ENCODE measurements at regions not wholly inside any gene's neighbourhood (a gene's known extent, or its start where the extent isn't known, plus 50 kb on each side); places are given as distances from the start of the nearest gene placed in this dataset.

DNA sequence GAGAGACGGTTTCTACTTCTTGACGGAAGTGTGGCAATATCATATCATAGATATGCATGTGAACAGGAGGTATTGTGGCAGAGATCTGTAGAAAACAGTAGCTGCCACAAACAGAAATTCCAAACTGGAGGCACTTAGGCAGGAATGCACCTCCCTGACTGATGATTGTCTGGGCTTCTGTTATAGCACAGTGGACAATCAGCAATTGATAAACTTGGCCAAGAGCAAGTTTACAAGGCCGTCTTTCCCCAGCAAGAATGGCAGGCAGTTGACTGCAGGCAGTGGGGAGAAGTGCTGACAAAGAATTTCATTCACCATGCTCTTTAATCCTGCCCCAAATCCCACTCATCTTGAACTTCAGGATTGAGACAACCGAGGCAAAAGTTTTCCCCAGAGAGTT, 114.4 kb upstream of the STOX2 start:
- Histone ChIP-seq H3K36me3 (ENCODE audit: low read length) (no peaks in the 10 kb centered on the region), H3K27ac (ENCODE audit: low read depth, low read length) (no peak overlapping the region), H3F3A (ENCODE audit: insufficient read depth) (no peaks in the 10 kb centered on the region), H3K9ac (ENCODE audit: low read length) (no peak overlapping the region), H3K27me3 (ENCODE audit: low read length) (0 out of 2 replicates have a peak, but pooled peaks cover 3% of the 10 kb centered on the region), H3K9me2 (replicated peaks; ENCODE audit: insufficient read depth, low read length) (no peaks in the 10 kb centered on the region), H4K20me1 (ENCODE audit: low read depth, low read length) (no peaks in the 10 kb centered on the region), H3K4me3 (ENCODE audit: insufficient read depth, low read length, poor library complexity, severe bottlenecking) (no peak overlapping the region), H3K4me2 (ENCODE audit: low read depth, low read length, poor library complexity, severe bottlenecking) (no peak overlapping the region), H2AFZ (ENCODE audit: low read depth, low read length, severe bottlenecking) (no peak overlapping the region), H3K9me3 (ENCODE audit: insufficient read depth, low read length) (no peaks in the 10 kb centered on the region), H3K79me2 (ENCODE audit: insufficient read depth, low read length) (no peaks in the 10 kb centered on the region)
- TF ChIP-seq, protein P1, sequence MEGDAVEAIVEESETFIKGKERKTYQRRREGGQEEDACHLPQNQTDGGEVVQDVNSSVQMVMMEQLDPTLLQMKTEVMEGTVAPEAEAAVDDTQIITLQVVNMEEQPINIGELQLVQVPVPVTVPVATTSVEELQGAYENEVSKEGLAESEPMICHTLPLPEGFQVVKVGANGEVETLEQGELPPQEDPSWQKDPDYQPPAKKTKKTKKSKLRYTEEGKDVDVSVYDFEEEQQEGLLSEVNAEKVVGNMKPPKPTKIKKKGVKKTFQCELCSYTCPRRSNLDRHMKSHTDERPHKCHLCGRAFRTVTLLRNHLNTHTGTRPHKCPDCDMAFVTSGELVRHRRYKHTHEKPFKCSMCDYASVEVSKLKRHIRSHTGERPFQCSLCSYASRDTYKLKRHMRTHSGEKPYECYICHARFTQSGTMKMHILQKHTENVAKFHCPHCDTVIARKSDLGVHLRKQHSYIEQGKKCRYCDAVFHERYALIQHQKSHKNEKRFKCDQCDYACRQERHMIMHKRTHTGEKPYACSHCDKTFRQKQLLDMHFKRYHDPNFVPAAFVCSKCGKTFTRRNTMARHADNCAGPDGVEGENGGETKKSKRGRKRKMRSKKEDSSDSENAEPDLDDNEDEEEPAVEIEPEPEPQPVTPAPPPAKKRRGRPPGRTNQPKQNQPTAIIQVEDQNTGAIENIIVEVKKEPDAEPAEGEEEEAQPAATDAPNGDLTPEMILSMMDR (IDR thresholded peaks at IDR 0.05; ENCODE audit: insufficient read depth, low read length, poor library complexity, severe bottlenecking), result no peak

DNA sequence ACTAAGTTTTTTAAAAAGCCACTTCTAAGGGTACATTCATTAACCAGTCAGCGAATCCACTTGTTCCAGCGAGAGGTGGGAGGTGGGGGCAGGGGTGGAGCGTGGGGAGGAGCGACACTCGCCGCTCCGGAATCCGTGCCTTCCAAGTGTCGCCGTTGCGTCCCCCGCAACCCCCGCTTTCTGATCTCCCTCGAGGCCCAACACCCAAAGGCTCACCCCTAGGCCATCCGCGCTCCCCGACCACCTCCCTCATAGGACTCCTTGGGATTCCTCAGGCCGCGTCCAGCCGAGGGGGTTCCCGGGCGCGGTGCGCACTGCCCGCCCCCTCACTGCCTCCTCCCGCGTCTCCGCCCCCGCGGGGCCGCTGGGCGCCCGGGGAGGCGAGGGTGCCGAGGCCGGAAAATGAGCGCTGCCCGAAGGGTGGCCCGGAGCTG, 108.1 kb upstream of the STOX2 start:
- Histone ChIP-seq H3K9me3 (ENCODE audit: insufficient read depth, low read length) (no peaks in the 10 kb centered on the region), H3K4me2 (ENCODE audit: low read depth, low read length, poor library complexity, severe bottlenecking) (no peak overlapping the region), H3K9ac (ENCODE audit: low read length) (no peak overlapping the region), H3K4me3 (ENCODE audit: insufficient read depth, low read length, poor library complexity, severe bottlenecking) (no peak overlapping the region), H2AFZ (ENCODE audit: low read depth, low read length, severe bottlenecking) (no peak overlapping the region), H3K9me2 (replicated peaks; ENCODE audit: insufficient read depth, low read length) (no peaks in the 10 kb centered on the region), H3K36me3 (ENCODE audit: low read length) (no peaks in the 10 kb centered on the region), H4K20me1 (ENCODE audit: low read depth, low read length) (no peaks in the 10 kb centered on the region), H3K27me3 (ENCODE audit: low read length) (no peaks in the 10 kb centered on the region), H3K27ac (ENCODE audit: low read depth, low read length) (no peak overlapping the region), H3F3A (ENCODE audit: insufficient read depth) (no peaks in the 10 kb centered on the region), H3K79me2 (ENCODE audit: insufficient read depth, low read length) (no peaks in the 10 kb centered on the region)
- no peak for TF ChIP-seq EZH2phosphoT487 (conservative IDR thresholded peaks at IDR 0.05; ENCODE audit: low read length)
- TF ChIP-seq, protein P1 (IDR thresholded peaks at IDR 0.05; ENCODE audit: insufficient read depth, low read length, poor library complexity, severe bottlenecking), result no peak

GRCh38 chr4:183797445-183798300, 107.4 kb upstream of the STOX2 start:
- TF ChIP-seq, protein P1 (IDR thresholded peaks at IDR 0.05; ENCODE audit: insufficient read depth, low read length, poor library complexity, severe bottlenecking), result no peak
- no peak for TF ChIP-seq EZH2phosphoT487 (conservative IDR thresholded peaks at IDR 0.05; ENCODE audit: low read length)

More at GRCh38 chr4:183797445-183798300, 107.4 kb upstream of the STOX2 start:
- H2AFZ ChIP-seq (ENCODE audit: low read depth, low read length, severe bottlenecking), result no peak overlapping the region
- H3F3A ChIP-seq (ENCODE audit: insufficient read depth), result no peaks in the 10 kb centered on the region
- H3K36me3 ChIP-seq (ENCODE audit: low read length), result no peaks in the 10 kb centered on the region
- H4K20me1 ChIP-seq (ENCODE audit: low read depth, low read length), result no peaks in the 10 kb centered on the region
- H3K4me3 ChIP-seq (ENCODE audit: insufficient read depth, low read length, poor library complexity, severe bottlenecking), result no peak overlapping the region
- H3K9ac ChIP-seq (ENCODE audit: low read length), result no peak overlapping the region
- H3K27ac ChIP-seq (ENCODE audit: low read depth, low read length), result no peak overlapping the region
- H3K9me3 ChIP-seq (ENCODE audit: insufficient read depth, low read length), result no peaks in the 10 kb centered on the region
- no peaks in the 10 kb centered on the region for H3K79me2 ChIP-seq (ENCODE audit: insufficient read depth, low read length)
- H3K4me2 ChIP-seq (ENCODE audit: low read depth, low read length, poor library complexity, severe bottlenecking), result no peak overlapping the region
- no peaks in the 10 kb centered on the region for H3K27me3 ChIP-seq (ENCODE audit: low read length)
- H3K9me2 ChIP-seq (replicated peaks; ENCODE audit: insufficient read depth, low read length), result no peaks in the 10 kb centered on the region
